ENCODE measurements at regions not wholly inside any gene's neighbourhood (a gene's known extent, or its start where the extent isn't known, plus 50 kb on each side); places are given as distances from the start of the nearest gene placed in this dataset.

- no peak for DNase-seq
- intact Hi-C loops (cut with DNase I; ENCODE audit: low total_unique reads) = no loop called here
- 98 to 100% methylated on average over 3 to 14 of the region's 15 CpGs for WGBS, 2 donors
- Histone ChIP-seq H3K36me3 (ENCODE audit: low read depth, missing control alignments) (no peaks in the 10 kb centered on the region), H3K4me1 (no peaks in the 10 kb centered on the region), H3K27me3 (no peaks in the 10 kb centered on the region), H3K27ac (no peak overlapping the region), H3K4me3 (no peak overlapping the region), H3K9me3 (no peaks in the 10 kb centered on the region)
- no peak for TF ChIP-seq POLR2A (IDR thresholded peaks at IDR 0.05)
- no peak for TF ChIP-seq CTCF (IDR thresholded peaks at IDR 0.05)
Measured at GRCh38 chr22:25358421-25359170, 139.2 kb downstream of the CRYBB2 start.

DNA sequence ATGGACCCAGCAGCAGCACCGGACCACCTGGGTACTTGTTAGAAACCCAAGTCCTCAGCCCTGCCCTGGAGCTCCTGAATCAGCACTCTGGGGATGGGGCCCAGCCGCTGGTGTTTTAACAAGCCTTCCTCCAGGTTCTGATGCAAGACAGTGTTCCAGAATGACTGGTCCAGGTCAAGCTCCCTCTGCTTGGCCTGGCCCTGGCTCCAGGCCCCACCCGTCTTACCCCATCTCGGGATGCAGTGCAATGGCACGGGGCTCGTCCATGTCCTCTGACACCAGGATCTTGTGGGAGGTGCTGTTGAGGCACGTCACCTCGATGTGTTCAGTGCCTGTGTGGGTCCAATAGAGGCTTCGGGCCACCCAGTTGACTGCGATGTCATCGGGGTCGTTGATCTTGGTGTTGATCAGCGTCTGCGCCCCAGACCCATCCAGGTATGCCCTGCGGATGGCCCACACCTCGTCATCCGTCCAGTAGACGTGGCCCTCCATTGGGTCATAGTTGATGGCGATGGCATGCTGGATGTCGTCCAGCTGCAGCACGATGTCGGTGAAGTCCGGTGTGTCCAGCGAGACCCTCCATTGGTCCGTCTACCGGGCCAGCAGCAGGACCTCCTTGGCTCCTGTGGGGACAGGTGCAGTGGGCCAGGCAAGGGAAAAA, 140.3 kb downstream of the CRYBB2 start:
- Histone ChIP-seq H3K4me3 (no peak overlapping the region), H3K9me3 (no peaks in the 10 kb centered on the region), H3K36me3 (ENCODE audit: low read depth, missing control alignments) (no peaks in the 10 kb centered on the region), H3K27me3 (no peaks in the 10 kb centered on the region), H3K27ac (no peak overlapping the region), H3K4me1 (no peaks in the 10 kb centered on the region)
- WGBS, 2 donors = 96% methylated on average over 13 to 26 of the region's 26 CpGs
- no peak for DNase-seq
- no peak for TF ChIP-seq POLR2A (IDR thresholded peaks at IDR 0.05)
- no peak for TF ChIP-seq CTCF (IDR thresholded peaks at IDR 0.05)
- intact Hi-C loops (cut with DNase I; ENCODE audit: low total_unique reads) = no loop called here

DNA sequence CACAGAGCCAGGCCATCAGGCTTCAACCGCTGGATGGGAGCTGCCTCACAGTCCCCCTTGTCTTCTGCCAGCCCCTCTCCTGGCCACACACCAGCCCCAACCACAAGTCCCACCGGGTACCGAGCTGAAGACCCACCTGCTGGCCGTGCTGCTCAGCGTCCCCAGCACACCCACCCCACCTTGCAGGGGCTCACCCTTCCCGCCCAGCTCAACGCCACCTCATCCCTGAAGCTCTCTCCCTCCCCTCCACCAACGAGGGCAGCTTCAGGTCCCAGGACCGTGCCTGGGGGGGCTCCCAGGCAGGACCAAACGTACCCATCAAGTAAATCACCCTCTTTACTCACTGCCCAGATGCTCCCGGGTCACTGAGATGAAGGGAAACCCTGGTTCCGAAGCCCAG, 141.0 kb downstream of the CRYBB2 start:
- no peak for TF ChIP-seq POLR2A (IDR thresholded peaks at IDR 0.05)
- TF ChIP-seq CTCF (IDR thresholded peaks at IDR 0.05) = no peak
- Histone ChIP-seq H3K9me3 (no peaks in the 10 kb centered on the region), H3K27ac (no peak overlapping the region), H3K27me3 (no peaks in the 10 kb centered on the region), H3K36me3 (ENCODE audit: low read depth, missing control alignments) (no peaks in the 10 kb centered on the region), H3K4me3 (no peak overlapping the region), H3K4me1 (no peaks in the 10 kb centered on the region)
- no peak for DNase-seq
- WGBS, 2 donors = 92 to 93% methylated on average over 11 to 12 of the region's 12 CpGs
- intact Hi-C loops (cut with DNase I; ENCODE audit: low total_unique reads) = no loop called here

DNA sequence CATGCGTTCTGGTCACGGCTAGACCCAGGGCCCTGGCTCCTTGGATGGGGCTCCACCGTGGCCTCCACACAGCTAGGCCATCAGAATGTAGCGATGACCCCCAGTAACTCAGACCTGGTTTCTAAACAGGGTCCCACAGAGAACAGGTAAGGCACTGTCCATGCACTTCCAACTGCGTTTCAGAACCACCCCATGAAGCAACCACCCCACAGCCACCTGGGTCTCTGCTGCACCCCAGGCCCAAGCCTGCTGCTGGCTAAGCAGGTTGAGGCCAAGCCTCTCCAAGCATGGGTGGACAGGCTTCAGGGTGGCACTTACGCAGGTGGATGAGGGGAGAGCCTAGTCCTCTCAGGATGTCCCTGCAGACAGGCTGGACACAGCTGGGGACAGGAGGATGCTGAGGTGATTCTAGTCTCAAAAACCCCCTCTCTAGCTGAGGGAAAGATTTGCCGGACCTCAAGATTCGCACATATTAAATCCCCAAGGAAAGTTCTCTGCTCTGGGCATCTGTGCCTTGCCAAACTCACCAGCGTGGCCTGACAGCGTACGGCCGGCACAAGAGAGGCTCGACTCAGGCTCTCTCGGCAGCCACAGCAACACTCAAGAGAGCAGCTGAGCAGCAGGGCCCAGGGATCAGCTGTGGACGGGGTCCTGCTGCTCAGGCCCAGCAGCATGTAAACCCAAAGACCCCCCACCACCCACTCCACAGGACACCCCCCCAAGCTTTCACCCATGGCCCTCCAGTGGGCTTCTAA, 141.6 kb downstream of the CRYBB2 start:
- H3K36me3 ChIP-seq (ENCODE audit: low read depth, missing control alignments) = no peaks in the 10 kb centered on the region
- intact Hi-C loops (cut with DNase I; ENCODE audit: low total_unique reads) = no loop called here
- no peak for DNase-seq

More for the DNA sequence above, 141.6 kb downstream of the CRYBB2 start:
- TF ChIP-seq CTCF (IDR thresholded peaks at IDR 0.05) = no peak
- no peak for TF ChIP-seq POLR2A (IDR thresholded peaks at IDR 0.05)
- H3K27ac ChIP-seq = no peak overlapping the region
- H3K9me3 ChIP-seq = no peaks in the 10 kb centered on the region
- 92 to 97% methylated on average over 15 of the region's 15 CpGs for WGBS, 2 donors
- no peak overlapping the region for H3K4me3 ChIP-seq
- no peaks in the 10 kb centered on the region for H3K4me1 ChIP-seq
- no peaks in the 10 kb centered on the region for H3K27me3 ChIP-seq
